ENCODE measurements at regions not wholly inside any gene's neighbourhood (a gene's known extent, or its start where the extent isn't known, plus 50 kb on each side); places are given as distances from the start of the nearest gene placed in this dataset.

- TF ChIP-seq, protein P1, sequence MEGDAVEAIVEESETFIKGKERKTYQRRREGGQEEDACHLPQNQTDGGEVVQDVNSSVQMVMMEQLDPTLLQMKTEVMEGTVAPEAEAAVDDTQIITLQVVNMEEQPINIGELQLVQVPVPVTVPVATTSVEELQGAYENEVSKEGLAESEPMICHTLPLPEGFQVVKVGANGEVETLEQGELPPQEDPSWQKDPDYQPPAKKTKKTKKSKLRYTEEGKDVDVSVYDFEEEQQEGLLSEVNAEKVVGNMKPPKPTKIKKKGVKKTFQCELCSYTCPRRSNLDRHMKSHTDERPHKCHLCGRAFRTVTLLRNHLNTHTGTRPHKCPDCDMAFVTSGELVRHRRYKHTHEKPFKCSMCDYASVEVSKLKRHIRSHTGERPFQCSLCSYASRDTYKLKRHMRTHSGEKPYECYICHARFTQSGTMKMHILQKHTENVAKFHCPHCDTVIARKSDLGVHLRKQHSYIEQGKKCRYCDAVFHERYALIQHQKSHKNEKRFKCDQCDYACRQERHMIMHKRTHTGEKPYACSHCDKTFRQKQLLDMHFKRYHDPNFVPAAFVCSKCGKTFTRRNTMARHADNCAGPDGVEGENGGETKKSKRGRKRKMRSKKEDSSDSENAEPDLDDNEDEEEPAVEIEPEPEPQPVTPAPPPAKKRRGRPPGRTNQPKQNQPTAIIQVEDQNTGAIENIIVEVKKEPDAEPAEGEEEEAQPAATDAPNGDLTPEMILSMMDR (IDR thresholded peaks at IDR 0.05), result no peak
- Histone ChIP-seq H3K4me3 (no peak overlapping the region), H3K36me3 (no peaks in the 10 kb centered on the region), H3K9me3 (no peaks in the 10 kb centered on the region), H3K27me3 (no peaks in the 10 kb centered on the region), H3K4me1 (no peaks in the 10 kb centered on the region), H3K27ac (no peak overlapping the region)
- no peak for DNase-seq (ENCODE audit: low spot score)
Measured at GRCh38 chr12:18849761-18850160, 111.8 kb downstream of the CAPZA3 start.

- TF ChIP-seq, protein P1 (IDR thresholded peaks at IDR 0.05), result no peak
- H3K9me3 ChIP-seq, result no peaks in the 10 kb centered on the region
- DNase-seq (ENCODE audit: low spot score), result no peak
- H3K4me1 ChIP-seq, result no peaks in the 10 kb centered on the region
- no peak overlapping the region for H3K27ac ChIP-seq
- no peaks in the 10 kb centered on the region for H3K36me3 ChIP-seq
- no peak overlapping the region for H3K4me3 ChIP-seq
- H3K27me3 ChIP-seq, result no peaks in the 10 kb centered on the region
Measured at GRCh38 chr12:18850752-18851151, 112.8 kb downstream of the CAPZA3 start.

GRCh38 chr12:18851271-18851670, 113.4 kb downstream of the CAPZA3 start:
- Histone ChIP-seq H3K4me1 (no peaks in the 10 kb centered on the region), H3K27me3 (no peaks in the 10 kb centered on the region), H3K27ac (no peak overlapping the region), H3K36me3 (no peaks in the 10 kb centered on the region), H3K9me3 (no peaks in the 10 kb centered on the region), H3K4me3 (no peak overlapping the region)
- TF ChIP-seq, protein P1 (IDR thresholded peaks at IDR 0.05), result no peak
- no peak for DNase-seq (ENCODE audit: low spot score)

DNA sequence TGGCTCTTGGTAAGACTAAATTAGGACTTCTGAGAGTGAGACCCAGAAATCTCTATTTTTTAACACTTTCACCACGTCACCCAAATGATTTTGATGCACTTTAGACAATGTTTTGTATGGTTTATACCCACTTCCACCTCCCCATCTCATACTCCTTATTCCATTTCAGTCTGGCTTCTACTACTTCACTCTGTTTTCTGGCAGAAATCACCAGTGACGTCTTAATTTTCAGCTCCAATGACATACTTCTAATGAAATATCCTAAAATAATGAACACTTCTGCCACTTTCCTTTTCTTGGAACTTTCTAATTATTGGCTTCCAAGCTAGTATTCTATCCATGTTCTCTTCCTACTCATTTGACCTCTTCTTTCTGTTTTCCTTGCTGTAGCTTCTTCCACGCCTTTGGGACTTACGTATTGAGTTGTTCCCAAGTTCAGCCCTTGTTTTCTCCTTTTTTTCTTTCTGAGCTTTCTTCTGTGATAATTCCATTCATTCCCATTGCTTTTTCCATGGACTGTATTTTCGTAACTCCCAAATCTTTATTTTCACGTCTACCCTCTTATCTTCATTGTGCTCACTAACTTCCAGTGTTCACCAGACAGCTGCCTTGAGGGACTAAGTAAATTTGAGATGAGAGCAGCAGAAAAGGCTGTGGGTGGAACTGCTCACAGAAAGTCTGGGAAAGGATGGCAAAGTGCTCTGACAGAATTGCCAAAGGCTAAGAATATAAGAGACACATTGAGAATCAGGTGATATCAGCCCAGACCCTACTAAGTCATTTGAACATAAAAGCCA, 115.8 kb downstream of the CAPZA3 start:
- no peaks in the 10 kb centered on the region for H3K9me3 ChIP-seq
- no peak for DNase-seq (ENCODE audit: low spot score)
- no peaks in the 10 kb centered on the region for H3K27me3 ChIP-seq
- H3K4me1 ChIP-seq, result peaks cover 0 to 4% of the 10 kb centered on the region in 2 donors
- no peak overlapping the region for H3K4me3 ChIP-seq
- H3K36me3 ChIP-seq, result no peaks in the 10 kb centered on the region
- TF ChIP-seq, protein P1 (IDR thresholded peaks at IDR 0.05), result no peak
- peak overlapping the region in 1 of 2 donors; percentile 13 for H3K27ac ChIP-seq

DNA sequence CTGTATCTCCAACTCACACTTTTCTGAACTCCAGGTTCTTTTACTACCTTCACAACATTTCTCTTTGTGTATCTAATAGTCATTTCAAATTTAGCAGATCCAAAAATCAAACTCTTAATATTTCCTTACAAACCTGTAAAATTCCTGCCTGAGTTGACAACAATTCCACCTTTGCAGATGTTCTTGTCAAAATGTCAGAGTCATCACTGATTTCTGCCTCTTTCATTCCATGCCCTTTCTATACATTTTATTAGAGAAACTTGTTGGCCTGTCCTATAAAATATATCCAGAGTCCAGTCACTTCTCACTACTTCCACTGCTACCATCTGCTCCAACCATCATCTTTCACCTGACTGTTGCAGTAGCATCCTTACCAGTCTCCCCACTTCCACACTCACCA, 119.7 kb downstream of the CAPZA3 start:
- Histone ChIP-seq H3K27me3 (no peaks in the 10 kb centered on the region), H3K27ac (no peak overlapping the region), H3K4me1 (peaks cover 0 to 4% of the 10 kb centered on the region in 2 donors), H3K4me3 (no peak overlapping the region), H3K36me3 (no peaks in the 10 kb centered on the region), H3K9me3 (peaks cover 0 to 5% of the 10 kb centered on the region in 2 donors)
- TF ChIP-seq, protein P1 (IDR thresholded peaks at IDR 0.05), result no peak
- no peak for DNase-seq (ENCODE audit: low spot score)

DNA sequence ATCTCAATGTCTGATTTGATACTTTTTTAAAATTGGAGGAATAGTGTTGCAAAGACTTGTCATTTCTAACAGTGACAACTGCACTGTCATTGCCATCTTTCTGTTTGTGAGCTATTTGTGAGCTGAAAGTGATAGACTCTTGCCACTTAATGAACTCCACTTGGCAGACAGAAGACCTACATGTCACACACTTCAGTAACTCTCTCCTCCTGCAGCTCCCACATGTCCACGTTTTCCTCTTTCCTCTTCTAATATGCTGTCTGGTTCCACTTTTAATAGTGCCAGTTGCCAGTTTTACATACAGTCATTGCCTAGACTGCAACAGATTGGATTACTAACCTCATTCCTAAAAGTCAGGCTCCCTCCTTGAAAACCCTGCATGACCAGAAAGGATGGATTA, 121.5 kb downstream of the CAPZA3 start:
- TF ChIP-seq, protein P1 (IDR thresholded peaks at IDR 0.05), result no peak
- peak overlapping the region in 1 of 2 donors; percentile 62 for H3K27ac ChIP-seq

More for the DNA sequence above, 121.5 kb downstream of the CAPZA3 start:
- peaks cover 0 to 4% of the 10 kb centered on the region in 2 donors for H3K4me1 ChIP-seq
- no peak overlapping the region for H3K4me3 ChIP-seq
- no peaks in the 10 kb centered on the region for H3K27me3 ChIP-seq
- no peak for DNase-seq (ENCODE audit: low spot score)
- H3K9me3 ChIP-seq, result peaks cover 0 to 7% of the 10 kb centered on the region in 2 donors
- H3K36me3 ChIP-seq, result no peaks in the 10 kb centered on the region
